ENCODE measurements at regions not wholly inside any gene's neighbourhood (a gene's known extent, or its start where the extent isn't known, plus 50 kb on each side); places are given as distances from the start of the nearest gene placed in this dataset.

GRCh38 chr10:31593124-31593523 lies 274.1 kb downstream of the ZEB1 start:
- TF ChIP-seq CTCF (IDR thresholded peaks at IDR 0.05) (no peak), POLR2AphosphoS5 (IDR thresholded peaks at IDR 0.05) (no peak), POLR2A (IDR thresholded peaks at IDR 0.05) (no peak)
